T-helper 2 cell treated with Interferon-gamma antibody and Interleukin-4, amounts not matched to agents 5 μg/mL and 100 μg/mL, for 36 hours (primary cell): ENCODE measurements at regions not wholly inside any gene's neighbourhood (a gene's known extent, or its start where the extent isn't known, plus 50 kb on each side); places are given as distances from the start of the nearest gene placed in this dataset.
"Not testable (repeated sequence)": the region's sequence is repeated elsewhere in the genome, so short reads cannot be mapped to it uniquely, and the experiment has no call there.

ENCODE experiments used
- DNase-seq: peaks from one replicate; pipeline ENCODE4 v3.0.0; 2021; ENCODE audit warnings: low spot score
- H3K27ac Mint-ChIP-seq: one replicate; pipeline ENCODE4 v1.8.0; 2021; ENCODE audit warnings: mild to moderate bottlenecking, mixed read lengths
- H3K27me3 Mint-ChIP-seq: one replicate; pipeline ENCODE4 v1.8.0; 2021; ENCODE audit warnings: low read depth, mixed read lengths
- H3K36me3 Mint-ChIP-seq: one replicate; pipeline ENCODE4 v1.8.0; 2021; ENCODE audit warnings: low read depth, mixed read lengths
- H3K4me1 Mint-ChIP-seq: one replicate; pipeline ENCODE4 v1.8.0; 2021; ENCODE audit warnings: low read depth, mixed read lengths
- H3K4me3 Mint-ChIP-seq: one replicate; pipeline ENCODE4 v1.8.0; 2022; ENCODE audit warnings: mild to moderate bottlenecking, moderate library complexity, mixed read lengths
- H3K9me3 Mint-ChIP-seq: one replicate; pipeline ENCODE4 v1.8.0; 2021; ENCODE audit warnings: mixed read lengths

GRCh38 chr3:171915275-171915674 is 72.1 kb downstream of the TMEM212 start:
- Mint-ChIP-seq H3K27ac (no peak overlapping the region), H3K4me1 (no peaks in the 10 kb centered on the region), H3K36me3 (no peaks in the 10 kb centered on the region), H3K27me3 (peaks cover 11% of the 10 kb centered on the region), H3K4me3 (no peak overlapping the region), H3K9me3 (no peaks in the 10 kb centered on the region)
- no peak for DNase-seq

- no peak for DNase-seq
- Mint-ChIP-seq H3K9me3 (peaks cover 8% of the 10 kb centered on the region), H3K27ac (no peak overlapping the region), H3K4me1 (no peaks in the 10 kb centered on the region), H3K27me3 (peaks cover 10% of the 10 kb centered on the region), H3K4me3 (no peak overlapping the region), H3K36me3 (no peaks in the 10 kb centered on the region)
Measured at GRCh38 chr3:171916888-171917287, 73.7 kb downstream of the TMEM212 start.

GRCh38 chr3:171922629-171923028 is 79.5 kb downstream of the TMEM212 start:
- not testable (repeated sequence) for DNase-seq, H3K36me3 Mint-ChIP-seq, H3K4me3 Mint-ChIP-seq, H3K4me1 Mint-ChIP-seq, H3K27ac Mint-ChIP-seq
- peaks cover 10% of the 10 kb centered on the region for H3K27me3 Mint-ChIP-seq
- peaks cover 33% of the 10 kb centered on the region for H3K9me3 Mint-ChIP-seq

- H3K36me3 Mint-ChIP-seq, DNase-seq, H3K4me1 Mint-ChIP-seq, H3K27ac Mint-ChIP-seq, H3K4me3 Mint-ChIP-seq: not testable (repeated sequence)
- H3K27me3 Mint-ChIP-seq = peaks cover 11% of the 10 kb centered on the region
- H3K9me3 Mint-ChIP-seq = peaks cover 33% of the 10 kb centered on the region
Measured at GRCh38 chr3:171923668-171924067, 80.5 kb downstream of the TMEM212 start.

GRCh38 chr3:171924864-171925263 is 81.7 kb downstream of the TMEM212 start:
- H3K4me1 Mint-ChIP-seq, DNase-seq, H3K27ac Mint-ChIP-seq, H3K36me3 Mint-ChIP-seq, H3K4me3 Mint-ChIP-seq: not testable (repeated sequence)
- H3K27me3 Mint-ChIP-seq = peaks cover 11% of the 10 kb centered on the region
- peaks cover 33% of the 10 kb centered on the region for H3K9me3 Mint-ChIP-seq

- Mint-ChIP-seq H3K4me3 (no peak overlapping the region), H3K27me3 (peaks cover 20% of the 10 kb centered on the region), H3K36me3 (no peaks in the 10 kb centered on the region), H3K27ac (no peak overlapping the region), H3K9me3 (no peaks in the 10 kb centered on the region), H3K4me1 (peaks cover 7% of the 10 kb centered on the region)
- DNase-seq = no peak
Measured at GRCh38 chr3:171932153-171932611, 89.0 kb downstream of the TMEM212 start.

- no peaks in the 10 kb centered on the region for H3K36me3 Mint-ChIP-seq
- peaks cover 7% of the 10 kb centered on the region for H3K4me1 Mint-ChIP-seq
- no peak for DNase-seq
- H3K9me3 Mint-ChIP-seq = no peaks in the 10 kb centered on the region
- no peak overlapping the region for H3K4me3 Mint-ChIP-seq
- peaks cover 18% of the 10 kb centered on the region for H3K27me3 Mint-ChIP-seq
- H3K27ac Mint-ChIP-seq = no peak overlapping the region
Measured at GRCh38 chr3:171933441-171933840, 90.3 kb downstream of the TMEM212 start.

- no peak for DNase-seq
- H3K27me3 Mint-ChIP-seq = peaks cover 16% of the 10 kb centered on the region
- H3K4me3 Mint-ChIP-seq = no peak overlapping the region
- H3K9me3 Mint-ChIP-seq = no peaks in the 10 kb centered on the region
- no peak overlapping the region for H3K27ac Mint-ChIP-seq
- no peaks in the 10 kb centered on the region for H3K36me3 Mint-ChIP-seq
- peaks cover 7% of the 10 kb centered on the region for H3K4me1 Mint-ChIP-seq
Measured at GRCh38 chr3:171935261-171936123, 92.3 kb downstream of the TMEM212 start.

GRCh38 chr3:171936191-171936841 is 93.2 kb downstream of the TMEM212 start:
- no peaks in the 10 kb centered on the region for H3K36me3 Mint-ChIP-seq
- no peak for DNase-seq

GRCh38 chr3:171939578-171939977 is 96.4 kb downstream of the TMEM212 start:
- H3K36me3 Mint-ChIP-seq = no peaks in the 10 kb centered on the region
- no peaks in the 10 kb centered on the region for H3K9me3 Mint-ChIP-seq
- no peak for DNase-seq
- H3K27me3 Mint-ChIP-seq = peaks cover 7% of the 10 kb centered on the region
- H3K4me1 Mint-ChIP-seq = peaks cover 7% of the 10 kb centered on the region
- no peak overlapping the region for H3K27ac Mint-ChIP-seq
- no peak overlapping the region for H3K4me3 Mint-ChIP-seq

More at GRCh38 chr3:171936191-171936841, 93.2 kb downstream of the TMEM212 start:
- Mint-ChIP-seq H3K4me1 (peaks cover 7% of the 10 kb centered on the region), H3K9me3 (no peaks in the 10 kb centered on the region), H3K4me3 (no peak overlapping the region), H3K27ac (no peak overlapping the region), H3K27me3 (peaks cover 13% of the 10 kb centered on the region)

- H3K27me3 Mint-ChIP-seq = peaks cover 3% of the 10 kb centered on the region
- H3K4me1 Mint-ChIP-seq = peaks cover 7% of the 10 kb centered on the region
- H3K27ac Mint-ChIP-seq = no peak overlapping the region
- DNase-seq = no peak
- H3K4me3 Mint-ChIP-seq = no peak overlapping the region
- no peaks in the 10 kb centered on the region for H3K9me3 Mint-ChIP-seq
- no peaks in the 10 kb centered on the region for H3K36me3 Mint-ChIP-seq
Measured at GRCh38 chr3:171940151-171940649, 97.1 kb downstream of the TMEM212 start.

- no peak for DNase-seq
- Mint-ChIP-seq H3K27me3 (peaks cover 4% of the 10 kb centered on the region), H3K36me3 (no peaks in the 10 kb centered on the region), H3K27ac (no peak overlapping the region), H3K9me3 (no peaks in the 10 kb centered on the region), H3K4me1 (no peaks in the 10 kb centered on the region), H3K4me3 (no peak overlapping the region)
Measured at GRCh38 chr3:171943262-171944117, 95.9 kb upstream of the FNDC3B start.

- no peaks in the 10 kb centered on the region for H3K9me3 Mint-ChIP-seq
- H3K27ac Mint-ChIP-seq = no peak overlapping the region
- no peak for DNase-seq
- H3K4me1 Mint-ChIP-seq = no peaks in the 10 kb centered on the region
- no peaks in the 10 kb centered on the region for H3K36me3 Mint-ChIP-seq
- H3K4me3 Mint-ChIP-seq = no peak overlapping the region
- peaks cover 4% of the 10 kb centered on the region for H3K27me3 Mint-ChIP-seq
Measured at GRCh38 chr3:171944118-171945016, 95.0 kb upstream of the FNDC3B start.
